Neural cell (in vitro differentiated cells): ENCODE measurements at regions not wholly inside any gene's neighbourhood (a gene's known extent, or its start where the extent isn't known, plus 50 kb on each side); places are given as distances from the start of the nearest gene placed in this dataset.

ENCODE experiments used
- H2AFZ ChIP-seq: fragments of 200-600, 300-800 bp; sonication (generic), shearing (Covaris generic); 2 replicates; pipeline ENCODE4 v1.6.0; 2014; ENCODE audit warnings: low read depth, mild to moderate bottlenecking, antibody characterized with exemption, low read length, moderate library complexity
- H3F3A ChIP-seq: fragments of 200-600 bp; shearing (Covaris generic); 2 replicates; pipeline ENCODE4 v1.6.1; 2016; ENCODE audit warnings: mild to moderate bottlenecking, moderate library complexity, mixed read lengths, antibody characterized with exemption, low read length; ENCODE audit not compliant: insufficient read depth, poor library complexity, severe bottlenecking
- H3K27ac ChIP-seq: fragments of 200-600, 300-800 bp; sonication (generic), shearing (Covaris generic); 2 replicates; pipeline ENCODE4 v1.5.1; 2014; ENCODE audit warnings: mild to moderate bottlenecking, low read length, moderate library complexity
- H3K27me3 ChIP-seq: fragments of 300-800, 200-600 bp; sonication (generic), shearing (Covaris generic); 2 replicates; pipeline ENCODE4 v1.6.0; 2014; ENCODE audit warnings: mild to moderate bottlenecking, low read depth, low read length, moderate library complexity; ENCODE audit not compliant: insufficient read depth
- H3K36me3 ChIP-seq: fragments of 300-800, 200-600 bp; sonication (generic), shearing (Covaris generic); 2 replicates; pipeline ENCODE4 v1.5.1; 2014; ENCODE audit warnings: mild to moderate bottlenecking, antibody characterized with exemption, low read length, moderate library complexity; ENCODE audit not compliant: insufficient read depth
- H3K4me2 ChIP-seq: fragments of 300-800, 200-600 bp; sonication (generic), shearing (Covaris generic); 2 replicates; pipeline ENCODE4 v1.6.0; 2014; ENCODE audit warnings: mild to moderate bottlenecking, low read length
- H3K4me3 ChIP-seq: fragments of 300-800, 200-600 bp; sonication (generic), shearing (Covaris generic); 2 replicates; pipeline ENCODE4 v1.5.1; 2014; ENCODE audit warnings: mild to moderate bottlenecking, low read length, moderate library complexity
- H3K79me2 ChIP-seq: fragments of 200-600 bp; shearing (Covaris generic); replicated peaks from 2 replicates; pipeline ENCODE4 v1.6.0; 2014; ENCODE audit warnings: mild to moderate bottlenecking, low read length, moderate library complexity; ENCODE audit not compliant: insufficient read depth
- H3K9ac ChIP-seq: fragments of 300-800, 200-600 bp; sonication (generic), shearing (Covaris generic); 2 replicates; pipeline ENCODE4 v1.6.1; 2016; ENCODE audit warnings: mild to moderate bottlenecking, low read length, mixed read lengths
- H3K9me2 ChIP-seq: fragments of 200-600 bp; shearing (Covaris generic); 2 replicates; pipeline ENCODE4 v1.6.1; 2016; ENCODE audit warnings: mild to moderate bottlenecking, low read length, mixed read lengths; ENCODE audit not compliant: insufficient read depth
- H3K9me3 ChIP-seq: fragments of 200-600, 300-800 bp; sonication (generic), shearing (Covaris generic); 2 replicates; pipeline ENCODE4 v1.6.1; 2016; ENCODE audit warnings: mild to moderate bottlenecking, mixed run types, low read length, moderate library complexity, mixed read lengths
- H4K20me1 ChIP-seq: fragments of 200-600 bp; shearing (Covaris generic); 2 replicates; pipeline ENCODE4 v1.6.1; 2016; ENCODE audit warnings: mild to moderate bottlenecking, mixed run types; ENCODE audit not compliant: insufficient read depth
- EP300 ChIP-seq: fragments of 450-650 bp; conservative IDR thresholded peaks from 2 replicates; pipeline ENCODE4 v1.6.1; 2014; ENCODE audit warnings: antibody characterized with exemption, mild to moderate bottlenecking, moderate library complexity; ENCODE audit not compliant: poor library complexity, severe bottlenecking
- EZH2 ChIP-seq: fragments of 200-600, 300-800 bp; shearing (Covaris generic), sonication (generic); IDR thresholded peaks from 2 replicates; pipeline ENCODE4 v1.6.1; 2014; ENCODE audit warnings: antibody characterized with exemption, low read length, borderline replicate concordance, mild to moderate bottlenecking; ENCODE audit not compliant: insufficient read depth, poor library complexity, severe bottlenecking
- MXI1 ChIP-seq: fragments of 450-650 bp; conservative IDR thresholded peaks from 2 replicates; pipeline ENCODE4 v1.6.1; 2014; ENCODE audit warnings: antibody characterized with exemption, mild to moderate bottlenecking; ENCODE audit not compliant: poor library complexity, severe bottlenecking
- POLR2AphosphoS5 ChIP-seq: IDR thresholded peaks from 2 replicates; pipeline ENCODE4 v1.6.1; 2012
- RAD21 ChIP-seq: fragments of 450-650 bp; conservative IDR thresholded peaks from 2 replicates; pipeline ENCODE4 v1.6.1; 2014; ENCODE audit warnings: antibody characterized with exemption, mild to moderate bottlenecking, moderate library complexity
- SMC3 ChIP-seq: fragments of 450-650 bp; conservative IDR thresholded peaks from 2 replicates; pipeline ENCODE4 v1.6.1; 2014; ENCODE audit warnings: antibody characterized with exemption, mild to moderate bottlenecking, moderate library complexity; ENCODE audit not compliant: poor library complexity
- TAF1 ChIP-seq: IDR thresholded peaks from 2 replicates; pipeline ENCODE4 v1.6.1; 2012; ENCODE audit warnings: low read depth
- TF ChIP-seq, protein P1 (sequence below): IDR thresholded peaks from 2 replicates; pipeline ENCODE4 v1.6.1; 2012; ENCODE audit warnings: borderline replicate concordance
- TF ChIP-seq, protein P2 (sequence below): fragments of 450-650 bp; IDR thresholded peaks from 2 replicates; pipeline ENCODE4 v1.5.1; 2014; ENCODE audit warnings: antibody characterized with exemption, mild to moderate bottlenecking, moderate library complexity; ENCODE audit not compliant: poor library complexity, severe bottlenecking

GRCh38 chr12:74941670-74942069 is 268.0 kb downstream of the KCNC2 start:
- no peaks in the 10 kb centered on the region for H3F3A ChIP-seq
- no peak overlapping the region for H2AFZ ChIP-seq
- no peak overlapping the region for H3K9ac ChIP-seq
- no peak overlapping the region for H3K27ac ChIP-seq
- no peaks in the 10 kb centered on the region for H3K36me3 ChIP-seq
- no peak for TF ChIP-seq POLR2AphosphoS5
- H4K20me1 ChIP-seq: no peaks in the 10 kb centered on the region
- H3K79me2 ChIP-seq: no peaks in the 10 kb centered on the region
- no peaks in the 10 kb centered on the region for H3K27me3 ChIP-seq
- no peaks in the 10 kb centered on the region for H3K9me3 ChIP-seq
- H3K4me3 ChIP-seq: no peak overlapping the region
- H3K9me2 ChIP-seq: no peaks in the 10 kb centered on the region
- H3K4me2 ChIP-seq: no peak overlapping the region

DNA sequence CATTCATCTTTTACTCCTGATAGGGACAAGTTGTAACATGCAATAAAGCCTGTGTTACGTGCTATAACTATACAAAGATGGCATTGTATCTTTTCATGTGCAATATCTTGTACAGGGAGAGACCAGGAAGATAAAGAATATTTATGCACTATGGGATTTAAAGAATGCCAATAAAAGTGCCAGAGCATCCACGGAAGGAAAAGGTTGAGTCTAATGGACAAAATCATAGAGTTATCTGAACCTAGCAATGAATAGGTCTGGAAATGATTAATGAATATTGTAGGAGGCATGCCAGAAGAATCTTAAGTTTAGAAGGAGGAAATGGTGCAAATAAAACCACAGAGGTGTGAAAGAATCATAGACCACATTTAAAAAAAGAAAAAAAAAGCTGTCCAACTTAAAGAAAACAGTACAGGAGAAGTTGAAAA is 263.9 kb downstream of the KCNC2 start:
- H3K36me3 ChIP-seq: no peaks in the 10 kb centered on the region
- no peaks in the 10 kb centered on the region for H4K20me1 ChIP-seq
- H3K9me3 ChIP-seq: no peaks in the 10 kb centered on the region
- no peaks in the 10 kb centered on the region for H3F3A ChIP-seq
- H2AFZ ChIP-seq: no peak overlapping the region
- H3K27ac ChIP-seq: no peak overlapping the region
- no peak overlapping the region for H3K4me2 ChIP-seq
- H3K9me2 ChIP-seq: no peaks in the 10 kb centered on the region
- H3K27me3 ChIP-seq: no peaks in the 10 kb centered on the region
- no peaks in the 10 kb centered on the region for H3K79me2 ChIP-seq
- H3K9ac ChIP-seq: no peak overlapping the region
- H3K4me3 ChIP-seq: no peak overlapping the region
- TF ChIP-seq TAF1: no peak
- no peak for TF ChIP-seq RAD21
- no peak for TF ChIP-seq MXI1
- TF ChIP-seq EZH2: no peak
- TF ChIP-seq, protein P1, sequence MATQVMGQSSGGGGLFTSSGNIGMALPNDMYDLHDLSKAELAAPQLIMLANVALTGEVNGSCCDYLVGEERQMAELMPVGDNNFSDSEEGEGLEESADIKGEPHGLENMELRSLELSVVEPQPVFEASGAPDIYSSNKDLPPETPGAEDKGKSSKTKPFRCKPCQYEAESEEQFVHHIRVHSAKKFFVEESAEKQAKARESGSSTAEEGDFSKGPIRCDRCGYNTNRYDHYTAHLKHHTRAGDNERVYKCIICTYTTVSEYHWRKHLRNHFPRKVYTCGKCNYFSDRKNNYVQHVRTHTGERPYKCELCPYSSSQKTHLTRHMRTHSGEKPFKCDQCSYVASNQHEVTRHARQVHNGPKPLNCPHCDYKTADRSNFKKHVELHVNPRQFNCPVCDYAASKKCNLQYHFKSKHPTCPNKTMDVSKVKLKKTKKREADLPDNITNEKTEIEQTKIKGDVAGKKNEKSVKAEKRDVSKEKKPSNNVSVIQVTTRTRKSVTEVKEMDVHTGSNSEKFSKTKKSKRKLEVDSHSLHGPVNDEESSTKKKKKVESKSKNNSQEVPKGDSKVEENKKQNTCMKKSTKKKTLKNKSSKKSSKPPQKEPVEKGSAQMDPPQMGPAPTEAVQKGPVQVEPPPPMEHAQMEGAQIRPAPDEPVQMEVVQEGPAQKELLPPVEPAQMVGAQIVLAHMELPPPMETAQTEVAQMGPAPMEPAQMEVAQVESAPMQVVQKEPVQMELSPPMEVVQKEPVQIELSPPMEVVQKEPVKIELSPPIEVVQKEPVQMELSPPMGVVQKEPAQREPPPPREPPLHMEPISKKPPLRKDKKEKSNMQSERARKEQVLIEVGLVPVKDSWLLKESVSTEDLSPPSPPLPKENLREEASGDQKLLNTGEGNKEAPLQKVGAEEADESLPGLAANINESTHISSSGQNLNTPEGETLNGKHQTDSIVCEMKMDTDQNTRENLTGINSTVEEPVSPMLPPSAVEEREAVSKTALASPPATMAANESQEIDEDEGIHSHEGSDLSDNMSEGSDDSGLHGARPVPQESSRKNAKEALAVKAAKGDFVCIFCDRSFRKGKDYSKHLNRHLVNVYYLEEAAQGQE: no peak
- no peak for TF ChIP-seq POLR2AphosphoS5
- no peak for TF ChIP-seq EP300

DNA sequence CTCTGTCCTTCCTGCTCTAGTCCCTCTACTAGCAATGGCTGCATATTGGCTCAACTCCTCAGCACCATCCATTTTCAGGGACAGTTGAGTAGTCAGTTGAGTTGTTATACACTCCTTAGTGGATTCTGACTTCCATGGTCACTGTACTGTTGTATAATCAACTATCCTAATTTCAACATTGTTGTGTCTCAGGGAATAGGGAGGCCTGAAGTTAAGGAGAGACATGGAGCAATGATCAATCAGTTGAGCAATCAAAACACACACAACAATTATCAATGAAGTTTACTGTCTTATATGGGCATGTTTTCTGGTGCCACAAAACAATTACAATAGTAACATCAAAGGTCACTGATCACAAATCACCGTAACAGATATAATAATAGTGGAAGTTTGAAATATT is 255.9 kb downstream of the KCNC2 start:
- no peak overlapping the region for H3K4me3 ChIP-seq
- H4K20me1 ChIP-seq: no peaks in the 10 kb centered on the region
- no peaks in the 10 kb centered on the region for H3K9me3 ChIP-seq
- no peaks in the 10 kb centered on the region for H3K79me2 ChIP-seq
- H3K4me2 ChIP-seq: no peak overlapping the region
- H3K9ac ChIP-seq: no peak overlapping the region
- no peaks in the 10 kb centered on the region for H3F3A ChIP-seq
- H2AFZ ChIP-seq: no peak overlapping the region
- H3K9me2 ChIP-seq: no peaks in the 10 kb centered on the region
- no peak overlapping the region for H3K27ac ChIP-seq
- H3K36me3 ChIP-seq: no peaks in the 10 kb centered on the region
- H3K27me3 ChIP-seq: no peaks in the 10 kb centered on the region
- TF ChIP-seq, protein P1: no peak
- TF ChIP-seq MXI1: no peak
- TF ChIP-seq, protein P2, sequence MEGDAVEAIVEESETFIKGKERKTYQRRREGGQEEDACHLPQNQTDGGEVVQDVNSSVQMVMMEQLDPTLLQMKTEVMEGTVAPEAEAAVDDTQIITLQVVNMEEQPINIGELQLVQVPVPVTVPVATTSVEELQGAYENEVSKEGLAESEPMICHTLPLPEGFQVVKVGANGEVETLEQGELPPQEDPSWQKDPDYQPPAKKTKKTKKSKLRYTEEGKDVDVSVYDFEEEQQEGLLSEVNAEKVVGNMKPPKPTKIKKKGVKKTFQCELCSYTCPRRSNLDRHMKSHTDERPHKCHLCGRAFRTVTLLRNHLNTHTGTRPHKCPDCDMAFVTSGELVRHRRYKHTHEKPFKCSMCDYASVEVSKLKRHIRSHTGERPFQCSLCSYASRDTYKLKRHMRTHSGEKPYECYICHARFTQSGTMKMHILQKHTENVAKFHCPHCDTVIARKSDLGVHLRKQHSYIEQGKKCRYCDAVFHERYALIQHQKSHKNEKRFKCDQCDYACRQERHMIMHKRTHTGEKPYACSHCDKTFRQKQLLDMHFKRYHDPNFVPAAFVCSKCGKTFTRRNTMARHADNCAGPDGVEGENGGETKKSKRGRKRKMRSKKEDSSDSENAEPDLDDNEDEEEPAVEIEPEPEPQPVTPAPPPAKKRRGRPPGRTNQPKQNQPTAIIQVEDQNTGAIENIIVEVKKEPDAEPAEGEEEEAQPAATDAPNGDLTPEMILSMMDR: no peak
- no peak for TF ChIP-seq SMC3
- TF ChIP-seq EZH2: no peak
- TF ChIP-seq TAF1: no peak
- no peak for TF ChIP-seq RAD21
- no peak for TF ChIP-seq POLR2AphosphoS5
- TF ChIP-seq EP300: no peak
